IMR-90 (cell line): ENCODE measurements at regions not wholly inside any gene's neighbourhood (a gene's known extent, or its start where the extent isn't known, plus 50 kb on each side); places are given as distances from the start of the nearest gene placed in this dataset.

ENCODE experiments used
- ATAC-seq: fragments of 200-7000 bp; cut with Tn5 transposase; 2 replicates; pipeline ENCODE4 v1.9.1; 2020; ENCODE audit warnings: low read depth, mild to moderate bottlenecking, moderate library complexity
- BruUV-seq: library from RNA; stranded (reverse); fragments of 400-500 nt; replicated peaks from 2 replicates; lab custom pipeline; 2021; lab: Mats Ljungman, UMichigan
- CTCF ChIA-PET: fragments of 300-600 bp; formaldehyde crosslinking; extraction: SDS; loops from one replicate; lab custom pipeline; 2021; ENCODE audit warnings: antibody characterized with exemption; lab: Yijun Ruan, JAX
- POLR2A ChIA-PET: fragments of 300-600 bp; sonication (Branson Sonifier 250); formaldehyde crosslinking; loops from one replicate; lab custom pipeline; 2022; ENCODE audit warnings: antibody characterized with exemption; ENCODE audit not compliant: unreplicated experiment; lab: Charles Lee
- DNase-seq: peaks from one replicate; pipeline ENCODE4 v3.0.0; 2013
- H2AFZ ChIP-seq: replicated peaks from 2 replicates; pipeline ENCODE3; 2013; ENCODE audit warnings: low read length, mild to moderate bottlenecking; ENCODE audit not compliant: poor library complexity
- H2AK5ac ChIP-seq: 2 replicates; pipeline ENCODE4 v1.6.1; 2013; ENCODE audit warnings: low read depth, low read length, inconsistent platforms
- H2AK9ac ChIP-seq: replicated peaks from 2 replicates; pipeline ENCODE3; 2013; ENCODE audit warnings: mild to moderate bottlenecking, low read depth, low read length, moderate library complexity; ENCODE audit not compliant: poor library complexity
- H2BK120ac ChIP-seq: 2 replicates; pipeline ENCODE4 v1.6.1; 2013; ENCODE audit warnings: low read depth, low read length, inconsistent platforms
- H2BK15ac ChIP-seq: 3 replicates; pipeline ENCODE4 v1.6.1; 2013; ENCODE audit warnings: low read depth, low read length, inconsistent platforms
- H2BK20ac ChIP-seq: 2 replicates; pipeline ENCODE4 v1.6.1; 2013; ENCODE audit warnings: low read depth, mild to moderate bottlenecking, inconsistent platforms, low read length, moderate library complexity
- H2BK5ac ChIP-seq: 2 replicates; pipeline ENCODE4 v1.6.1; 2013; ENCODE audit warnings: mild to moderate bottlenecking, low read depth, low read length, inconsistent platforms; ENCODE audit not compliant: poor library complexity, severe bottlenecking
- H3K14ac ChIP-seq: replicated peaks from 2 replicates; pipeline ENCODE4 v1.6.1; 2013; ENCODE audit warnings: low read depth, low read length, inconsistent platforms
- H3K18ac ChIP-seq: 2 replicates; pipeline ENCODE4 v1.6.1; 2013; ENCODE audit warnings: low read depth, low read length, control low read depth
- H3K23ac ChIP-seq: 2 replicates; pipeline ENCODE4 v1.6.1; 2013; ENCODE audit warnings: low read depth, low read length, inconsistent platforms
- H3K27ac ChIP-seq: 2 replicates; pipeline ENCODE4 v1.5.1; 2013; ENCODE audit warnings: mild to moderate bottlenecking, control low read depth, low read length; ENCODE audit not compliant: insufficient read depth
- H3K27me3 ChIP-seq: 2 replicates; pipeline ENCODE4 v1.6.1; 2013; ENCODE audit warnings: low read length; ENCODE audit not compliant: control insufficient read depth, insufficient read depth
- H3K36me3 ChIP-seq: 2 replicates; pipeline ENCODE4 v1.6.1; 2013; ENCODE audit warnings: low read length, mixed read lengths; ENCODE audit not compliant: control insufficient read depth, insufficient read depth
- H3K4ac ChIP-seq: 2 replicates; pipeline ENCODE4 v1.6.1; 2013; ENCODE audit warnings: low read depth, low read length, inconsistent platforms
- H3K4me1 ChIP-seq: 2 replicates; pipeline ENCODE4 v1.6.1; 2013; ENCODE audit warnings: low read length, mixed read lengths; ENCODE audit not compliant: control insufficient read depth, insufficient read depth
- H3K4me2 ChIP-seq: 2 replicates; pipeline ENCODE4 v1.6.1; 2013; ENCODE audit warnings: low read depth, mild to moderate bottlenecking, control low read depth, low read length, moderate library complexity
- H3K4me3 ChIP-seq: 2 replicates; pipeline ENCODE4 v1.5.1; 2013; ENCODE audit warnings: low read depth, mild to moderate bottlenecking, control low read depth, low read length, moderate library complexity; ENCODE audit not compliant: insufficient read depth
- H3K56ac ChIP-seq: 2 replicates; pipeline ENCODE4 v1.6.1; 2013; ENCODE audit warnings: low read length, inconsistent platforms; ENCODE audit not compliant: insufficient read depth; ENCODE audit errors: extremely low read depth
- H3K79me1 ChIP-seq, 2 experiments: 2 replicates each; pipeline ENCODE4 v1.6.1; 2013; ENCODE audit warnings: low read length in 2 of 2, inconsistent platforms in 1 of 2, low read depth in 1 of 2
- H3K9ac ChIP-seq: 2 replicates; pipeline ENCODE4 v1.6.1; 2013; ENCODE audit warnings: low read depth, low read length, control low read depth
- H3K9me1 ChIP-seq: 2 replicates; pipeline ENCODE4 v1.6.1; 2013; ENCODE audit warnings: low read length, inconsistent platforms; ENCODE audit not compliant: insufficient read depth
- H3K9me3 ChIP-seq: 2 replicates; pipeline ENCODE4 v1.6.1; 2013; ENCODE audit warnings: low read length; ENCODE audit not compliant: control insufficient read depth, insufficient read depth
- H4K20me1 ChIP-seq: 2 replicates; pipeline ENCODE4 v1.6.1; 2013; ENCODE audit warnings: low read length, inconsistent platforms; ENCODE audit not compliant: insufficient read depth
- H4K5ac ChIP-seq: 2 replicates; pipeline ENCODE4 v1.6.1; 2013; ENCODE audit warnings: mild to moderate bottlenecking, low read depth, low read length, control low read depth
- H4K8ac ChIP-seq, 2 experiments: 2 replicates each; pipeline ENCODE4 v1.6.1; 2013; ENCODE audit warnings: low read depth in 2 of 2, low read length in 2 of 2, control low read depth in 1 of 2, inconsistent platforms in 1 of 2
- H4K91ac ChIP-seq: 2 replicates; pipeline ENCODE4 v1.6.1; 2013; ENCODE audit warnings: low read depth, low read length, inconsistent platforms; ENCODE audit not compliant: insufficient read depth
- CTCF ChIP-seq: conservative IDR thresholded peaks from 2 replicates; pipeline ENCODE4 v1.5.1; 2012; ENCODE audit warnings: mild to moderate bottlenecking, low read depth, low read length, improper control_type of control experiment
- ELK1 ChIP-seq: fragments of 150-350 bp; IDR thresholded peaks from 2 replicates; pipeline ENCODE4 v1.6.1; 2016; ENCODE audit warnings: low read depth, mild to moderate bottlenecking, low read length, moderate library complexity, borderline replicate concordance
- NFE2L2 ChIP-seq: fragments of 150-350 bp; IDR thresholded peaks from 2 replicates; pipeline ENCODE4 v1.6.1; 2016; ENCODE audit warnings: low read depth, mild to moderate bottlenecking, low read length
- WGBS, 2 experiments: methylation state at CpG; one replicate each; pipeline versions ENCODE4 v1.1.5 to v1.1.7; 2013; ENCODE audit warnings: missing lambda C conversion rate in 2 of 2; ENCODE audit not compliant: insufficient read length in 1 of 2; ENCODE audit errors: extremely low coverage in 2 of 2; 5-methylcytosine and 5-hydroxymethylcytosine counted together
- dilution Hi-C: fragments of 300-500 bp; cut with HindIII; formaldehyde crosslinking; loops from one replicate; pipeline ENCODE4 v1.14.3; 2018; ENCODE audit warnings: low sequenced_read_pairs; ENCODE audit not compliant: unreplicated experiment
- in situ Hi-C: fragments of 300-500 bp; cut with MboI; formaldehyde crosslinking; loops from 3 replicates; pipeline ENCODE4 v1.14.3; 2019; ENCODE audit warnings: low sequenced_read_pairs, inconsistent platforms, mixed read lengths
- intact Hi-C: fragments of 100-400 bp; cut with micrococcal nuclease; formaldehyde crosslinking; loops from 2 replicates; pipeline ENCODE4 v1.10.0; 2022

GRCh38 chr7:70953331-70953741, 178.6 kb upstream of the GALNT17 start:
- no peaks in the 10 kb centered on the region for H3K4me1 ChIP-seq
- H4K8ac ChIP-seq, result no peak overlapping the region
- no peak overlapping the region for H3K4me2 ChIP-seq
- no peaks in the 10 kb centered on the region for H4K20me1 ChIP-seq
- no peak overlapping the region for H2AFZ ChIP-seq
- H3K27ac ChIP-seq, result no peak overlapping the region
- H3K23ac ChIP-seq, result no peak overlapping the region
- no peaks in the 10 kb centered on the region for H3K36me3 ChIP-seq
- dilution Hi-C loops, result no loop called here
- H3K9me3 ChIP-seq, result peaks cover 16% of the 10 kb centered on the region
- H2BK120ac ChIP-seq, result no peak overlapping the region
- CTCF ChIA-PET, result no interaction called here
- DNase-seq (no peak), ATAC-seq (no peak)
- H3K9ac ChIP-seq, result no peak overlapping the region
- no peak overlapping the region for H2BK15ac ChIP-seq
- POLR2A ChIA-PET, result no interaction called here
- H3K9me1 ChIP-seq, result no peaks in the 10 kb centered on the region
- no peak overlapping the region for H2AK5ac ChIP-seq
- no peak overlapping the region for H3K4ac ChIP-seq
- WGBS, 2 experiments, result 38% methylated on average over 2 of the region's 6 CpGs; no CpG with 5 or more reads in 1 of the 2 experiments
- H3K4me3 ChIP-seq, result no peak overlapping the region
- no peak overlapping the region for H3K56ac ChIP-seq
- intact Hi-C loops, result no loop called here
- no peaks in the 10 kb centered on the region for H3K27me3 ChIP-seq
- in situ Hi-C loops, result no loop called here
- no peak overlapping the region for H2BK20ac ChIP-seq
- no peak overlapping the region for H2BK5ac ChIP-seq
- no peak overlapping the region for H3K14ac ChIP-seq
- no peak overlapping the region for H2AK9ac ChIP-seq
- TF ChIP-seq NFE2L2 (no peak), ELK1 (no peak), CTCF (no peak)
- H3K18ac ChIP-seq, result no peak overlapping the region
- no peak overlapping the region for H4K91ac ChIP-seq
- no TSS peak for BruUV-seq
- no peaks in the 10 kb centered on the region for H3K79me1 ChIP-seq
- H4K5ac ChIP-seq, result no peak overlapping the region
